HepG2 (cell line): ENCODE measurements at regions not wholly inside any gene's neighbourhood (a gene's known extent, or its start where the extent isn't known, plus 50 kb on each side); places are given as distances from the start of the nearest gene placed in this dataset.

Experiments used
- ATAC-seq: fragments of 200-7000 bp; cut with Tn5 transposase; 3 replicates; pipeline ENCODE4 v1.9.1; 2020; ENCODE audit warnings: mild to moderate bottlenecking, moderate library complexity
- BruUV-seq: library from RNA; stranded (reverse); fragments of 400-500 nt; replicated peaks from 2 replicates; lab custom pipeline; 2021; lab: Mats Ljungman, UMichigan
- CTCF ChIA-PET: fragments of 300-600 bp; formaldehyde crosslinking; extraction: SDS; loops from one replicate; lab custom pipeline; 2021; ENCODE audit warnings: low total read pairs, inconsistent platforms, low intra/inter-chr PET ratio; lab: Yijun Ruan, JAX
- POLR2A ChIA-PET: fragments of 350-600 bp; sonication (Branson Sonifier 250); formaldehyde crosslinking; loops from one replicate; lab custom pipeline; 2020; ENCODE audit warnings: antibody characterized with exemption, inconsistent platforms; lab: Yijun Ruan, JAX
- DNase-seq: peaks from one replicate; pipeline ENCODE4 v3.0.0-alpha.2; 2015; ENCODE audit warnings: low spot score
- FAIRE-seq: peaks from 3 replicates; lab custom pipeline; 2011; peaks lifted over from hg19 to GRCh38; lab: Jason Lieb, UNC
- H2AFZ ChIP-seq: one replicate; pipeline ENCODE4 v1.6.1; 2011; ENCODE audit warnings: low read length, inconsistent platforms
- H3K27ac ChIP-seq: fragments of 300-600 bp; 3 replicates; pipeline ENCODE4 v1.8.0; 2011; ENCODE audit warnings: mixed run types, mild to moderate bottlenecking, mixed read lengths, low read length, inconsistent platforms; ENCODE audit not compliant: insufficient read depth; ENCODE audit errors: extremely low read length
- H3K27me3 ChIP-seq, 2 experiments: fragments of 200-600 bp in 1 of 2; 2 replicates in 1 of 2; 3 replicates in 1 of 2; pipeline versions ENCODE4 v1.6.0 to v1.8.0; 2011; ENCODE audit warnings: low read length in 2 of 2, mild to moderate bottlenecking in 2 of 2, moderate library complexity in 2 of 2, inconsistent platforms in 1 of 2; ENCODE audit not compliant: insufficient read depth in 2 of 2, control insufficient read depth in 1 of 2
- H3K36me3 ChIP-seq, 2 experiments: fragments of 200-600 bp in 1 of 2; replicated peaks in 1 of 2; 2 replicates in 1 of 2; 3 replicates in 1 of 2; pipeline versions ENCODE4 v1.5.1 to v1.8.0; 2011; ENCODE audit warnings: low read length in 2 of 2, inconsistent platforms in 1 of 2; ENCODE audit not compliant: insufficient read depth in 2 of 2, control insufficient read depth in 1 of 2
- H3K4me1 ChIP-seq: 2 replicates; pipeline ENCODE4 v1.5.1; 2012; ENCODE audit warnings: low read length, inconsistent platforms; ENCODE audit not compliant: insufficient read depth
- H3K4me2 ChIP-seq: 2 replicates; pipeline ENCODE4 v1.6.0; 2011; ENCODE audit warnings: low read depth, low read length, inconsistent platforms
- H3K4me3 ChIP-seq, 3 experiments: fragments of 200-600 bp in 1 of 3; sonication (generic), shearing (Covaris generic) in 1 of 3; replicated peaks in 1 of 3; 2 replicates each; pipeline ENCODE4 v1.5.1; 2011 to 2016; ENCODE audit warnings: low read length in 3 of 3, inconsistent platforms in 2 of 3, low read depth in 2 of 3, mild to moderate bottlenecking in 2 of 3, control low read depth in 1 of 3, mixed read lengths in 1 of 3; ENCODE audit not compliant: insufficient read depth in 1 of 3
- H3K79me2 ChIP-seq: one replicate; pipeline ENCODE4 v1.6.1; 2011; ENCODE audit warnings: low read length, inconsistent platforms; ENCODE audit not compliant: insufficient read depth
- H3K9ac ChIP-seq: 2 replicates; pipeline ENCODE4 v1.6.0; 2011; ENCODE audit warnings: mild to moderate bottlenecking, low read depth, low read length, inconsistent platforms; ENCODE audit not compliant: insufficient read depth
- H3K9me3 ChIP-seq: 2 replicates; pipeline ENCODE4 v1.5.1; 2012; ENCODE audit warnings: mild to moderate bottlenecking, low read length
- H4K20me1 ChIP-seq: 2 replicates; pipeline ENCODE4 v1.6.0; 2011; ENCODE audit warnings: inconsistent platforms, mild to moderate bottlenecking, low read length, moderate library complexity; ENCODE audit not compliant: insufficient read depth
- AHR ChIP-seq: IDR thresholded peaks from 2 replicates; pipeline ENCODE4 v1.6.1; 2018; ENCODE audit warnings: missing genetic modification reagents, missing compliant biosample characterization
- FOXA3 ChIP-seq: IDR thresholded peaks from 2 replicates; pipeline ENCODE4 v1.6.1; 2016; ENCODE audit warnings: missing genetic modification reagents, missing compliant biosample characterization
- HBP1 ChIP-seq: IDR thresholded peaks from 2 replicates; pipeline ENCODE4 v1.6.1; 2016; ENCODE audit warnings: low read depth, control low read depth
- MYC ChIP-seq: sonication (generic); formaldehyde crosslinking; IDR thresholded peaks from 2 replicates; pipeline ENCODE4 v1.9.0; 2021; ENCODE audit warnings: missing genetic modification reagents, borderline replicate concordance
- NCOA5 ChIP-seq: sonication (generic); formaldehyde crosslinking; IDR thresholded peaks from 2 replicates; pipeline ENCODE4 v1.4.0; 2020; ENCODE audit warnings: missing genetic modification reagents
- PAXIP1 ChIP-seq: sonication (generic); formaldehyde crosslinking; conservative IDR thresholded peaks from 2 replicates; pipeline ENCODE4 v1.4.0; 2020; ENCODE audit warnings: mild to moderate bottlenecking, missing genetic modification reagents, moderate library complexity
- RFX5 ChIP-seq: IDR thresholded peaks from 2 replicates; pipeline ENCODE4 v1.6.1; 2011; ENCODE audit warnings: low read depth, low read length, improper control_type of control experiment
- SIX1 ChIP-seq: sonication (generic); formaldehyde crosslinking; IDR thresholded peaks from 2 replicates; pipeline ENCODE4 v1.4.0; 2020; ENCODE audit warnings: missing genetic modification reagents, borderline replicate concordance
- SMAD9 ChIP-seq: sonication (generic); formaldehyde crosslinking; IDR thresholded peaks from 2 replicates; pipeline ENCODE4 v1.5.1; 2020; ENCODE audit warnings: mild to moderate bottlenecking, missing genetic modification reagents
- ZNF225 ChIP-seq: sonication (generic); formaldehyde crosslinking; IDR thresholded peaks from 2 replicates; pipeline ENCODE4 v1.4.0; 2020; ENCODE audit warnings: mild to moderate bottlenecking, missing genetic modification reagents
- ZNF530 ChIP-seq: sonication (generic); formaldehyde crosslinking; IDR thresholded peaks from 2 replicates; pipeline ENCODE4 v1.5.0; 2020; ENCODE audit warnings: low read depth, mild to moderate bottlenecking, missing genetic modification reagents
- ZNF609 ChIP-seq: sonication (generic); formaldehyde crosslinking; IDR thresholded peaks from 2 replicates; pipeline ENCODE4 v1.4.0; 2020; ENCODE audit warnings: mild to moderate bottlenecking, missing genetic modification reagents, borderline replicate concordance
- ZNF670 ChIP-seq: sonication (generic); formaldehyde crosslinking; IDR thresholded peaks from 2 replicates; pipeline ENCODE4 v1.8.0; 2022; ENCODE audit warnings: mild to moderate bottlenecking, missing genetic modification reagents, borderline replicate concordance
- ZNF691 ChIP-seq: sonication (generic); formaldehyde crosslinking; IDR thresholded peaks from 2 replicates; pipeline ENCODE4 v1.4.0; 2020; ENCODE audit warnings: missing genetic modification reagents, low read depth, mild to moderate bottlenecking, borderline replicate concordance
- ZNF839 ChIP-seq: sonication (generic); formaldehyde crosslinking; IDR thresholded peaks from 2 replicates; pipeline ENCODE4 v1.4.0; 2020; ENCODE audit warnings: missing genetic modification reagents, mild to moderate bottlenecking, borderline replicate concordance
- ZSCAN12 ChIP-seq: sonication (generic); formaldehyde crosslinking; IDR thresholded peaks from 2 replicates; pipeline ENCODE4 v1.9.0; 2021; ENCODE audit warnings: mild to moderate bottlenecking, missing genetic modification reagents
- in situ Hi-C: cut with HindIII; loops from 2 replicates; pipeline ENCODE4 v1.10.0; 2017; ENCODE audit warnings: low pct_unique_long_range_greater_than_20kb; ENCODE audit not compliant: extremely low pct_ligation_motif_present
- intact Hi-C: fragments of 100-400 bp; cut with micrococcal nuclease; formaldehyde crosslinking; loops from one replicate; pipeline ENCODE4 v1.10.0; 2022; ENCODE audit not compliant: unreplicated experiment

GRCh38 chr12:93288626-93289025, 89.1 kb upstream of the NUDT4 start:
- Histone ChIP-seq H3K4me3 (no peak overlapping the region), H2AFZ (no peak overlapping the region), H3K4me2 (no peak overlapping the region), H3K9me3 (no peaks in the 10 kb centered on the region), H3K36me3 (no peaks in the 10 kb centered on the region), H3K79me2 (no peaks in the 10 kb centered on the region), H3K4me1 (peaks cover 37% of the 10 kb centered on the region), H3K27me3 (no peaks in the 10 kb centered on the region), H4K20me1 (no peaks in the 10 kb centered on the region), H3K9ac (no peak overlapping the region), H3K27ac (no peak overlapping the region)
- DNase-seq: no peak
- ChIA-PET CTCF (no interaction called here), POLR2A (interaction anchor here (0.5 kb wide), 1 partner anchor 109 kb away, joined by 3 read pairs; no protein-coding TSS in a partner anchor)
- no peak for FAIRE-seq
- no peak for ATAC-seq
- intact Hi-C loops: no loop called here
- in situ Hi-C loops: no loop called here
- BruUV-seq: no TSS peak
- no peak for TF ChIP-seq ZNF839 (CRISPR knock-in tag)
- TF ChIP-seq ZNF691 (CRISPR knock-in tag): no peak
- TF ChIP-seq ZNF225 (CRISPR knock-in tag): no peak
- no peak for TF ChIP-seq MYC
- TF ChIP-seq ZSCAN12 (CRISPR knock-in tag): no peak
- TF ChIP-seq AHR (CRISPR knock-in tag): no peak
- no peak for TF ChIP-seq FOXA3 (CRISPR knock-in tag)
- no peak for TF ChIP-seq SIX1 (CRISPR knock-in tag)
- TF ChIP-seq RFX5: no peak
- no peak for TF ChIP-seq NCOA5 (CRISPR knock-in tag)
- TF ChIP-seq HBP1 (CRISPR knock-in tag): no peak
- TF ChIP-seq PAXIP1: no peak
- no peak for TF ChIP-seq SMAD9 (CRISPR knock-in tag)
- TF ChIP-seq ZNF670 (CRISPR knock-in tag): no peak
- TF ChIP-seq ZNF530 (CRISPR knock-in tag): no peak
- TF ChIP-seq ZNF609 (CRISPR knock-in tag): no peak
